ENCODE measurements at regions not wholly inside any gene's neighbourhood (a gene's known extent, or its start where the extent isn't known, plus 50 kb on each side); places are given as distances from the start of the nearest gene placed in this dataset.
"Not testable (repeated sequence)": the region's sequence is repeated elsewhere in the genome, so short reads cannot be mapped to it uniquely, and the experiment has no call there.

GRCh38 chr15:79154483-79155135 lies 64.0 kb upstream of the RASGRF1 start:
- Histone ChIP-seq H3K9ac (ENCODE audit: insufficient read depth in 1 of 2, low read depth in 2 of 2, low read length in 2 of 2) (no peak overlapping the region), H3K9me1 (ENCODE audit: control insufficient read depth, insufficient read depth, low read length) (no peaks in the 10 kb centered on the region), H3K27me3 (ENCODE audit: control insufficient read depth in 2 of 2, insufficient read depth in 2 of 2, low read length in 2 of 2) (peaks cover 3 to 20% of the 10 kb centered on the region in 2 experiments; a peak in 3 of 5 replicates), H3K4me2 (ENCODE audit: insufficient read depth, low read length) (no peak overlapping the region), H3K4me1 (replicated peaks in 1 of 2; ENCODE audit: control insufficient read depth in 2 of 2, insufficient read depth in 2 of 2, low read length in 2 of 2) (no peaks in the 10 kb centered on the region), H3K27ac (ENCODE audit: extremely low read depth, low read depth, low read length) (no peak overlapping the region), H3K79me2 (ENCODE audit: control insufficient read depth, insufficient read depth, low read length) (no peaks in the 10 kb centered on the region), H3K9me3 (replicated peaks; ENCODE audit: control insufficient read depth, insufficient read depth, low read depth, low read length) (no peaks in the 10 kb centered on the region), H3K4me3 (no peak overlapping the region), H4K20me1 (replicated peaks; ENCODE audit: control insufficient read depth, insufficient read depth, low read length) (no peaks in the 10 kb centered on the region), H2AFZ (ENCODE audit: low read depth, low read length) (no peak overlapping the region), H3K36me3 (ENCODE audit: control insufficient read depth, insufficient read depth, low read length) (no peaks in the 10 kb centered on the region)
- ChIA-PET POLR2A (interaction anchor here (0.7 kb wide), 1 partner anchor 39 kb away, joined by 3 read pairs; no protein-coding TSS in a partner anchor), CTCF (ENCODE audit: low intra/inter-chr PET ratio) (no interaction called here)
- no peak for TF ChIP-seq CBFA2T3 (IDR thresholded peaks at IDR 0.05)
- TF ChIP-seq DIDO1 (tag; IDR thresholded peaks at IDR 0.05; ENCODE audit: low read depth) = no peak
- peak; percentile 84 for TF ChIP-seq RFX1 (IDR thresholded peaks at IDR 0.05)
- DNase-seq (ENCODE audit: extremely low read depth in 1 of 4, low spot score in 3 of 4) (no peak), ATAC-seq (no peak), FAIRE-seq (no peak)
- intact Hi-C loops (cut with micrococcal nuclease) = no loop called here
- in situ Hi-C loops (cut with MboI) = no loop called here
- WGBS (ENCODE audit: insufficient coverage, low coverage, missing lambda C conversion rate) = 1% methylated on average over 9 of the region's 9 CpGs
- no TSS peak for BruUV-seq (replicated peaks)

GRCh38 chr15:79144290-79144689 lies 53.7 kb upstream of the RASGRF1 start:
- H3K27ac ChIP-seq (ENCODE audit: extremely low read depth, low read depth, low read length); H3K9me3 ChIP-seq (replicated peaks; ENCODE audit: control insufficient read depth, insufficient read depth, low read depth, low read length); CTCF ChIA-PET (ENCODE audit: low intra/inter-chr PET ratio); H4K20me1 ChIP-seq (replicated peaks; ENCODE audit: control insufficient read depth, insufficient read depth, low read length); DNase-seq (ENCODE audit: extremely low read depth in 1 of 4, low spot score in 3 of 4); ATAC-seq; in situ Hi-C loops (cut with MboI); H3K9me1 ChIP-seq (ENCODE audit: control insufficient read depth, insufficient read depth, low read length); H3K9ac ChIP-seq (ENCODE audit: insufficient read depth in 1 of 2, low read depth in 2 of 2, low read length in 2 of 2); H2AFZ ChIP-seq (ENCODE audit: low read depth, low read length); H3K36me3 ChIP-seq (ENCODE audit: control insufficient read depth, insufficient read depth, low read length); intact Hi-C loops (cut with micrococcal nuclease); POLR2A ChIA-PET; H3K4me3 ChIP-seq; FAIRE-seq; H3K27me3 ChIP-seq (ENCODE audit: control insufficient read depth in 2 of 2, insufficient read depth in 2 of 2, low read length in 2 of 2); BruUV-seq (replicated peaks); H3K4me1 ChIP-seq (replicated peaks in 1 of 2; ENCODE audit: control insufficient read depth in 2 of 2, insufficient read depth in 2 of 2, low read length in 2 of 2); H3K4me2 ChIP-seq (ENCODE audit: insufficient read depth, low read length); H3K79me2 ChIP-seq (ENCODE audit: control insufficient read depth, insufficient read depth, low read length): not testable (repeated sequence)
- 0% methylated on average over 1 of the region's 1 CpG for WGBS (ENCODE audit: insufficient coverage, low coverage, missing lambda C conversion rate)
- peak; percentile 66 for TF ChIP-seq ZFP36 (IDR thresholded peaks at IDR 0.05; ENCODE audit: low read depth, low read length, partially characterized antibody)
- peak; percentile 2 for TF ChIP-seq ZNF280A (IDR thresholded peaks at IDR 0.05; ENCODE audit: low read depth, partially characterized antibody)
